Superior temporal gyrus (tissue), 1 donor: ENCODE measurements at regions not wholly inside any gene's neighbourhood (a gene's known extent, or its start where the extent isn't known, plus 50 kb on each side); places are given as distances from the start of the nearest gene placed in this dataset.

Experiments used
- DNase-seq: peaks from one replicate; pipeline ENCODE4 v3.0.0-alpha.2; 2016; ENCODE audit errors: extremely low spot score

DNA sequence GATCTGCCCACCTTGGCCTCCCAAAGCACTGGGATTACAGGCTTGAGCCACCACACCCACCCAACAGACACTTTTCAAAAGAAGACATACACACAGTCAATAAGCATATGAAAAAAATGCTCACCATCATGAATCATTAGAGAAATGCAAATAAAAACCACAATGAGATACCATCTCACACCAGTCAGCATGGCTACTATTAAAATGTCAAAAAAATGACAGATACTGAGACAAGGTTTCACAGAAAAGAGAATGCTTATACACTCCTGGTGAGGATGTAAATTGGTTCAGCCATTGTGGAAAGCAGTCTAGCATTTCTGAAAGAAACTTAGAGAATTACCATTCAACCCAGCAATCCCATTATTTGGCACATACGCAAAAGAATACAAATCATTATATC, 1947.2 kb downstream of the SUCLG1 start:
- no peak for DNase-seq

DNA sequence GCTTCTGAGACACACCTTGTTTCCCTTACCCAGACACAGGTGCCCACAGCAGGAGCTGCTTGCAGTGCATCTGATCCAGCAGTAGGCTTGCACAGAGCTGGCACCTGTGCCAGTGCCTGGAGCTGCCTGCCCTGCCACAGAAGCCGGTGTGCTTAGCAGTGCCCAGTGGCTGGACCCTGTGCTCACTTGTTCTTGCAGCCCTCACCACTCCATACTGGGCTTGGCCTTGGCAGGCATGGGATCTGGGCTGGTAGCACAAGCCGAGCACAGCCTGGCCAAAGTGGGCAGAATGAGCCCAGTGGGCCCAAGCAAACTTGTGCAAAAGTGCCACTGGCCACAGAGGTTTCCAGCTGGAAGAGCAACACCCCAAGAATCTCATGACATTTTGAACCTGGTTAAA, 1950.4 kb downstream of the SUCLG1 start:
- DNase-seq, result no peak

DNA sequence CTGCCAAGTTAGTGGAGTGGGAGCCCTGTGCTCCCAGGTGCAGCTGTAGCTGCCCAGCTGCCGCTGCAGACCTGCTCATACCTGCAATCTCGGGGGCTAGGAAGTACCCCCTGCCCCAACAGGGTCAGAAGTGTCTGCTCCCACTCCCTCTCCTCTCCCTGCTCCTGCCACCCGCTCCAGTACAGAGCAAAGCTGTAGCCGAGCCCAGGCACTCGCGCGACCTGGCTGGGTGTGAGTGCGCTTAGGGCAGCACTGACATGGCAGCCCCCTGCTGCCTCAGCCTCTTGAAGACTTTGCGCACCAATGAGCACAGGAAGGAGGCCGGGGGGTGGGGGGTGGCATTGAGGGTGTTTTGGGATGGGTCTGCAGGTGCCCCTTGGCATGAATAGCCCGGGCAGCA, 1951.4 kb downstream of the SUCLG1 start:
- no peak for DNase-seq

DNA sequence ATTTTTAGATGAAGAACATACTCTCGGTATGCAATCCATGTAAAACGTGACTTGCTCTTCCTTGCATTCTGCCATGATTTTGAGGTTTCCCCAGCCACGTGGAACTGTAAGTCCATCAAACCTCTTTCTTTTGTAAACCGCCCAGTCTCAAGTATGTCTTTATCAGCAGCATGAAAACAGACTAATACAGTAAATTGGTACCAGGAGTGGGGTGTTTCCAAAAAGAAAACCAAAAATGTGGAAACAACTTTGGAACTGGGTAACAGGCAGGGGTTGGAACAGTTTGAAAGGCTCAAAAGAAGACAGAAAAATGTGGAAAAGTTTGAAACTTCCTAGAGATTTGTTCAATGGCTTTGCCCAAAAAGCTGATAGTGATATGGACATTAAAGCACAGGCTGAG, 1957.9 kb downstream of the SUCLG1 start:
- DNase-seq, result no peak

DNA sequence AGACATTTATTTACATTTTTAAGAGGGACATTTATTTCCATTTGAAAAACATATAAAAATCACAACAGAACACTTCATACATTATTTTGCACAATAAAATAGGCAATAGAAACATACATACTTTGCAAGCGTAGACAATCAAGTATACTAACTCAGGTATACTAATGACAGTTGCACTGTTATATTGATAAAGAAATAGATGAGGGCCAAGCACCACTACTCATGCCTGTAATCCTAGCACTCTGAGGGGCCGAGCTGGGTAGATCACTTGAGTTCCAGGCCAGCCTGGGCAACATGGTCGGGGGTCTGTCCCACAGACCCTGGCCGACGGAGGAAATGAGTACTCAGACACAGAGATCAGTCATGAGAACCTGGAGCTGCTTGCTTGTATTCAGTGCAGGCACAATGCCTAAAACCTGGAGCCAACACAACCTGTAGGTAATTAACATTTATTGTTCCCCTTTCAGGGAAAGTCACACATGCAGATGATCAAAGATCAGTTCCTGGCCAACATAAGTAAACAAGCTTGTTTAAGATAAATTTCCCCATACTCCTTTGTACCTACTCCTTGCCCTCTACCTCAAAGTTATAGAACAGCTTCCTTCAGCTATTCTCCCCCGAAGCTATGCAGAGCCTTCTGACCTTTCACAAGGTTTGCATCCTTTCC, 1960.2 kb downstream of the SUCLG1 start:
- DNase-seq, result no peak

DNA sequence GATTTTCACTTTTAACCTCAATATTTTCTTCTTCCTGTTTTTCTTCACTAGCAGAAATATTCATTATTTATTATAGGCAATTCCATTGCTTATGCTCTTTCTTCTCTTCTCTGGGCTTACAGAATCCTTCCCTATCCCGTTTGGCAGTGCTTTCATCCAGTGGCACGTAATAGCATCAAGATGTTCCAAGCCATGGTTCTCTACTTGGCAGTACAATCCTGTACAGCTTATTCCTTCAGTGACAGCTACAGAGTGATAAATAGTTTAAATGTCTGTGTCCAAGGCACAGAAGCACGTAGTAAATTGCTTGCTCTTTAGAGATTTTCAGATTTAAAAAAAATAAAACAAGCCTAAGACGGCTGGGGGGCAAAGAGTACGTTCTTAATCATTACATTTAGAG, 1964.3 kb downstream of the SUCLG1 start:
- no peak for DNase-seq

DNA sequence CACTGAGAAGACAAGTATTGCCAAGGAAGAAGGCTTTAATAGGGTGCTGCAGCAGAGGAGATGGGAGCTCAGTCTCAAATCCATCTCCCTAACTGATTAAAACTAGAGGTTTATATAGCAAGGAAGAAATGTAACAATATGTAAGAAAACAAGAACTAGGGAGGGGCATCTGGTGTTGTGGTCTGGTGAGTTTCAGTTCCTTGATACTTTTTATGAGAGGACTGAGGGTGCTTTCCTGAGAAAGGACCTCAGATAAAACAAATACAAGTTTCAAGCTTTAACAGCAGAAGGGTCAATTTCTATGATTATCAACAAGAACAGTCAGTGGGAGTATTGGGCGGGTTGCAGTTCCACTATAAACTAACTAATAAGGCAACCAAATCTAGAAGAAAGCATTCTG, 1967.5 kb downstream of the SUCLG1 start:
- no peak for DNase-seq

DNA sequence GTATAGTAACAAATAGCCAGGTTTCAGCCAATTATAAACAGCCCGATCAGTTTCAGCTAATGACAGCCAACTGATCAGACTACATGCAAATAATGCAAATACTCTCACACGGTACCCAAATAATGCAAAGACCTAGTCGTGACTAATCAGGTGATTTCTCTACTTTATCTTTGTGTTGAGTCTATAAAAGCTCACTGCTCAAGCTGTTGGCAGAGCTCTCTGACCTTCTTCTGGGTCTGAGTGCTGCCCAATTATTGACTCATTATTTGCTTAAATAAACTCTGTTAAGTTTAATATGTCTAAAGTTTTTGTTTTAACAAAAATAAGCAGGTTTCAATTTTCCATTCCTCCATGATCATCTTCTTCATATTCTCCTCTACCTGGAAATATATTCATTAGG, 1971.7 kb downstream of the SUCLG1 start:
- DNase-seq, result no peak

DNA sequence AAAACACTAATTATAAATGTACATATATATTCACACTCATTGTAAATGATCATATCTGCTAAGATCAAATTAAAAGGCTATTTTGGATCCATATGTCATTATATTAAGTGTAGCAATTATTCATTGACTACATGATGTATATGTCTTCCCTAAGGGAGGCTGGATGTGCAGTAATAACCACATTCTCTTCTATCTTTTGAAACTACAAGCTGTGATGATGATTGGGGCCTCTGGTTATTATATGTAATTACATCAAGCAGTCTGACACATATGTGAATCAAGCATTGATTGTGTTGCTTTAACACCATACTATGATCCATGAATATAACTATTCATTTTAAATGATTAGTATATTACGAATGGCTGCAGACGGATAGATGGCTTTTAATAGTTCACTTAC, 1973.4 kb downstream of the SUCLG1 start:
- no peak for DNase-seq

DNA sequence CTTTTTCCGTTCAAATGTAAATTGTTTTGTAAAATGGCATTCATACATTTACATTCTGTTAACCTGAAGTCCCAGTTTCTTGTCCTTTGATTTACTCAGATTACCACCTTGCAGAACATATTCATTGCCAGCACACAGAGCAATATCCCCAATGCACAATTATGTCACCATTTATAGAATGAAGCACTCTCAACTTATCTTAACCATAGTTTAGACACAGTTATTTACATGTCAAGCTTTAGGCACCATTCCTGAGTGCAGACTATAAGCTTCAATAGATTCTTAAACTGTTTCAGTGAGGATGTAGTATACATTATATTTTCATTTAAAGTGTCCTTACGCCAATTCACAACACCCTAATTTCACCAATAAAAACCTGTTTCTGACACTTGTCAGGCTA, 1977.9 kb downstream of the SUCLG1 start:
- no peak for DNase-seq

DNA sequence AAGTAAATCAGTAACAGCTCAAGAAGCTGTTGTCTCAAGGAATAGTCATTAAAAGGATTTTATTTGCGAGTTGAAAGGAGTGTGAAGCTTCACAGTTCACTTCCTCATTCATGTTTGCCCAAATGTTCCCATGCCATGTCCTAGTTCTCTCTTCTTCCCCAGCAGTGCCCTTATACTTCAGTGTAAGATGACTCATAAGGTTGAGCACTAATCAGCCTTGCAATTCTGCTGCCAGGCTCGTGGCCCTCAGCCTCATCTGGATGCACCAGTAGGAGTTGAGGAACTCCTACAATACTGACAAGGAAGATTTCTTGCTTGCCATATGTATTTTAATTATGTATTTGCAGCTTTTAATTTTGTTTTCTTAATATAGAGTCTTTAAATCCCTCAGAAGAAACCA, 1980.4 kb downstream of the SUCLG1 start:
- DNase-seq, result no peak

DNA sequence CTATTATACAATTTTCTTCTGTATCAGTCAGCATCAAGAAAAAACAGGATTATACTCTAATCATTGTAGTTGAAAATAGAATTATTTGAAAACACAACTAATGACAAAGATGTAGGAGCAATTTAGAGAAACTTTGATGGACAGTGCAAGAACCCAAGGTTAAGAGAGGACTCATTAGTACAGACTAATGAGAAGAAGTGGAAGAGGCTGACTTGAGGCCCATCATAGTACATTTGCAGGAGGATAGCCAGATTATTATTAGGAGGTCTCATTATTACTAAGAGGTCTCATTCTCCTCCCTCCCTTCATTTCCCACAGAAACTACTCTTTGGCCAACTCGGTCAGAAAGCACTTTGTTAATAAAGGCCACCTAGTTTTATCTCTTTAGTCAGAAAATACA, 1983.0 kb downstream of the SUCLG1 start:
- DNase-seq, result no peak

DNA sequence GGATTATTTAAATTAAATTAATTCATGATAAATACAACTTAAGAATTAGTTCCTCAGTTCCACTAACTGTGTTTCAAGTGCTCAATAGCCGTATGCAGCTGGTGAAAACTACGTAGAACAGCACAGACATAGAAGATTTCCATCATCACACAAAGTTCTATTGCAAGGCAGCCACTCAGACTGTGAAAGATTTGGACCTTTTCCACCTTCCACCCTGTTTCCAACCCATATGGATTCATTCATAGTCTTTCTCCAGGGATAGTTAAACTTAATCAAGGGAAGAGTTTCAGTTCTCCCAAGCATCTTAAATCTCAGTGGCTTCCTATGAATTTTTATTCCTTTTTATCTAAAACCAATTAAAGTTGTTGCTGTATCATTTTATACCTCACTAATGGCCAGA, 2030.8 kb downstream of the SUCLG1 start:
- no peak for DNase-seq

DNA sequence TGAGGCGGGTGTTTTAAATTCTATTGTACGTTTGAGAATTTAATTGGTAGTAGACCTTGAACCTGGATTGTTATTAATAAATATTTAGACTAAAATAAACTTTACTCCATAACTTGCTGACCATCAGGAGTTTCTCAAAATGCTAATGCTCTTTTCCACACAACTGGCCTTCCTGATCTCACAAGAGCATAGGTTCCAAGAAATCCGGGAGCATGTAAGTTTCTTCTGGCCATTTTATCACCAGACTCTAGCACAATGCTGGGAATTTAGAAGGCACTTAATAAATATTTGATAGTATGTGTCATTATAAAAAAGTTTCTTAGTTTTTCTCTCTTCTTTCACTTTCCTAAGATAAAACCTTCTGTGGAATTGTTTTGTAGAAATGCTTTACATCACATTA, 2047.1 kb downstream of the SUCLG1 start:
- DNase-seq, result no peak

DNA sequence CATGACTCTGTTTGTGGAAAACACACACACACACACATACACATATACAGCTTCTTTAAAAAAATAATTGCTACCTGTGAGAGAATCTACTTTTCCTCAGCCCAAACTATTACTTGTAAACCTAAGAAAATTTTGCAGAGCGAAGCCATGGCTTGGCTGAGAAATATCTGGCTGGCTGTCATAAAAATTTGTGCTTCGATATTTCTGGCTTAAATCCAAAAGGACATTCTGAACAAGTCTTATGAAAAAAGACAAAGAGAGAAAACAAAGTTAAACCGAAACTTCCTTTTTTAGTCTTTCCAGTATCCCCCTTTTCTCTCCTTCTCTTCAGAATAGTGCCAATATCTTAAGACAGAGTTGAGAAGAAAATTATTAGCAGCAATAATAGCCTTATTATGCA, 2048.0 kb downstream of the SUCLG1 start:
- no peak for DNase-seq

DNA sequence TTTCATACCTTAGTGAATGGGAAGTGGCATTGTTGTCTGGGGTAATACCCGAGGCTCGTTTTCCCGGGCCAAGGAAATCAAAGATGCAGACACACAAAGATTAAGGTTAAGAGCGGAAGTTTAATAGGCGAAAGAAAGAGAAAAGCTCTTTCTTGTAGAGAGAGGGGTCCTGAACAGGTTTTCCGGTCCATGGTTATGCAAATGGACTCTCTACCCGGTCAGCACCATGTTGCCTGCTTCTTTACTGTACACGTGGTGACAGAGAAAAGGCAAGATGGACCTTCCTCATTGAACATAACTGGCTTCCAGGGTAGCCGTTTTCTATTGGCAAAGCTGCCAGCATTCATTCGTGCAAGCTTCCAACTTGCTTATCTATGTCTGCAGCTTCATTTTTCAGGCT, 2063.5 kb downstream of the SUCLG1 start:
- DNase-seq, result no peak

DNA sequence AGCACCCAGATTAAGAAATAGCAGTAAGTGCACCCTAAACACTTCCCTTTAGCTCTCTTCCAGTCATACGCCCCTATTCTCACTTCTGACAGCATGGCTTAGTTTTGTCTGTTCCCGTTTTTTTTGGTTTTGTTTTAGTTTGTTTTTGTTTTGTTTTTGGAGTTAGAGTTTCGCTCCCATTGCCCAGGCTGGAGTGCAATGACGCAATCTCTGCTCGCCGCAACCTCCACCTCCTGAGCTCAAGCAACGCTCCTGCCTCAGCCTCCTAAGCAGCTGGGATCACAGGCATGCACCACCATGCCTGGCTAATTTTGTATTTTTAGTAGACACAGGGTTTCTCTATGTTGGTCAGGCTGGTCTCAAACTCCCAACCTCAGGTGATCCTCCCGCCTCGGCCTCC, 2067.7 kb downstream of the SUCLG1 start:
- no peak for DNase-seq

DNA sequence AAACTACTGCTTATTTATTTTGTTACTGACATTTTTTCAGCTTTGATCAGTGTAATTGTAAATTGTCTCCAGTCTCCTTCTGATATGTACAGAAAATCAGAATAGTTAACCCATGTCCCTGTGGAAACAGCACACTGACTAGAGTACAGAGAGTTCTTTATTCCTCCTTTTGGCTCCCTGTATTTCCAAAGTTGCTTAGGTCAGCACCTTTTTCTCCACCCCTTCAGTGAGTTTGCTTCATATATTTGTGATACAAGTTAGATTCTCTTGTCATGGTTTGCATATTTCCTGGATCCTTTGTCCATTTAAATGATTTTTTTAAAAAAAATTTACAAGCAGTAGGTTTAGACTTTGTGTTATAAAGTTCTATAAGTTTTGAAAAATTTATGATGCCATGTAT, 2051.1 kb upstream of the LRRTM1 start:
- DNase-seq, result no peak

DNA sequence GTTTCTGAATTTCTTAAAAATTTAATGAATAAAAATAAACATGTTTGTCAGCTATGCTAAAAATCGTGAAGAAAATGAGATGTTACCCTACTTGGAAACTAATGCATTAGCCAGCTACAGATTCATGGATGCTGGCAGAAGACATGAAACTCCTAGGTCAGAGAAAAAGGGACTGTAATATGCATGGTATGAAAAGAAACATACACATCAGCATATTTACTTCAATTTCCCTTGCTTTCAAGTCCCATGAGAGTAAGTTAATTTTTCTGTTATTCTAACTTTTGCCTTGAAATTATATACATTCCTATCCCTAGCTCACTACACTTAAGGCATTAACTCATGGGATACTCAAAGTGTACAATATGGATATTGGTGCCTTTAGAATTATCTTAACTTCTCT, 2041.4 kb upstream of the LRRTM1 start:
- DNase-seq, result no peak

DNA sequence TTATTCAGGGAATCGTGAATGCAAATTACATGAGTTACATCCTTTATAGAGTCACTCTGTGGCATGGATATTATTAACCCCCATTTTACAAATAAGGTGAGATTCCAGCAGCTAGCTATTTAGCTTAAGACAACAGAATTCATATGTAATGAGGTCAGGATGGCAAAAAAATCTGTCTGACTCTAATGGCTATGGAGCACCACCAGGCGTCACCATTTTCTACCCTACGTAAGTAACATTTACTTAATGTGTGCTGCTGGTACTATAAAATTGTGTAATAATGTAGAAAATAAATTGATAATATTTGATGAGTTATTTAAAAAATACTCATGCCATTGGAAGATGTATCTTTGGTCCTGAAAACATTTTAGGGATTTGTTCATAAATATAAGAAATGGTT, 2040.1 kb upstream of the LRRTM1 start:
- DNase-seq, result no peak

DNA sequence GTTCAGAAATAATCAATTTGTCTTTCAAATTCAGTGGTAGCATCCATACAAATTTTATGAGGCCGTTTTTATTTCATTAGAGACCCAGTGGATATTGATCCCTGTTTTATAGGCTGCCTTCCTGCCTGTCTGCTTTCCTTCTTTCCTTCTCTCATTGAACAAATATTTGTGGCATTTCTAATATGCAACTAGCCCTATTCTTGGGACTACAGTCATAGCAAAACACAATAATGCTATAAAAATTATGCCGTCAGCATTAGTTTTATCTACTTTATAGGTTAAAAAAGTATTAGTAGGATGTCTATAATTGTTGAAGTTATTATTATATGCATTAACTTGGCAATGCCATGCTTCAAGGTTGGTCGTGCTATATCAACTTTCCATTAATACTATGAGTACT, 2037.8 kb upstream of the LRRTM1 start:
- no peak for DNase-seq

DNA sequence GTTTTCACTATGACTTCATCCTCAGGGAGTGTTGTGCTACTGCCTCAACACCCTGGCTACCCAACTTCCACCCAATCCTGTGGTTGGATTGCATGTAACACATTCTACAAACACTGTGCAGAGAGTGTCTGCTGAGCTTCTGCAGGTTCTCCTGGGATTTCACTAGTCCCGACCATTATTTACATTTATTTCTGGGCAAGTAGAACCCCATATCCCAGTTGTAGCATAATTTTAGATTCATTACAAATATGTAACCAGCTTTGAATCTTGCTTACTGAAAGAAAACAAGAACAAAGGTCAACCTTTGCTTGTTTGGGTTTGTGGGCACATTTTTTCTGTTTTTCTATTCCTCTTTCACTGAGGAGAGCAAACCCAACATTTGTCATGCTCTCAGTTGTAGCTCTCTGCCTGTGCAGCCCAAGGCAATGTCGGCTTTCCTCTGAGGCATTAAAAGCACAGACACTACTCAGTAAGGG, 2036.1 kb upstream of the LRRTM1 start:
- no peak for DNase-seq

DNA sequence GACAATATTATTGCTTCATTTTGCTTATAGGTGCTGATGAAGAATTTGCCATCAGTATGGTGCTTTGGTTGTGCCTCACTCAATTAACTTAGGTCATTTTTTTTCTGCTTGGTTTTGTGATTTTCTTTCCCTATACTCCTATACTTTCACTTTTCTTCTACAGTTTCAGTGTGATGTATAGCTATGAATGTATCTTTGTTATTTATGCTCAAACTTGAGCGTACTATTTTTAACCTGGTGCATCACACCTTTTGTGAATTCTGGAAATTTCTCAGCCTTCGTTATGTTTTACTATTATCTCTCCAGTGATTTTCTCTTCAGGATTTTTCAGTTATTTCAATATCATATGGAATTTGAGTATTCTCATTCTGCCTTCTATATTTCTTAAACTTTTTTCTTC, 2035.3 kb upstream of the LRRTM1 start:
- no peak for DNase-seq

DNA sequence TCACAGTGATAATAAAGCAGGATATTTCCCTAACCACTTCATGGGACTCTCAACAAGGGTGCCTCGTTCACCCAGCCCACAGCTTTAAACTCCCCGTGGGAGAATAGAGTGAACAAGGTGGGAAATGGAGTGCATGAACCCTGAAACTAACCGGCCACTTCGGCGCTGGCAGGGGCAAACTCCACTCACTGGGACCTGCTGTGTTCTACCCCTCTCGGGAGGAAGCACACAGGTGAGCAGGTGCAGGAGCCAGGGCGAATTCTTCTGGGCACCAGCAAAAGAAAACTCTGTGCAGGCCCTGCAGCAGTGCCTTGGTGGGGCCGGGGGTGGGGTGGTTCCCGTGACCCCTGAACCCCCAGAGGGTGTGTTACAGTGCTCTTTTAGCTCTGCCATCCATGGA, 2029.1 kb upstream of the LRRTM1 start:
- no peak for DNase-seq
